Peyer's patch (tissue), 4 donors: ENCODE measurements at regions not wholly inside any gene's neighbourhood (a gene's known extent, or its start where the extent isn't known, plus 50 kb on each side); places are given as distances from the start of the nearest gene placed in this dataset.
"Not testable (repeated sequence)": the region's sequence is repeated elsewhere in the genome, so short reads cannot be mapped to it uniquely, and the experiment has no call there.

Source experiments
- DNase-seq, 3 donors: peaks; one replicate each; pipeline ENCODE4 v3.0.0-alpha.2; 2017 to 2019
- H3K27ac ChIP-seq, 4 donors: fragments of 200-600 bp; sonication (generic); one replicate each; pipeline ENCODE4 v1.5.1; 2016 to 2019
- H3K27me3 ChIP-seq, 2 donors: fragments of 200-600 bp; sonication (generic); one replicate each; pipeline ENCODE4 v1.5.1; 2019
- H3K36me3 ChIP-seq, 3 donors: fragments of 200-600 bp; sonication (generic); one replicate each; pipeline ENCODE4 v1.5.1; 2016 to 2019
- H3K4me1 ChIP-seq, 4 donors: fragments of 200-600 bp; sonication (generic); one replicate each; pipeline ENCODE4 v1.5.1; 2016 to 2019
- H3K4me3 ChIP-seq, 4 donors: fragments of 200-600 bp; sonication (generic); 1 replicate in 3 of 4; 2 replicates in 1 of 4; pipeline ENCODE4 v1.5.1; 2016 to 2019; ENCODE audit warnings: mild to moderate bottlenecking in 1 of 4
- H3K9me3 ChIP-seq, 4 donors: fragments of 200-600 bp; sonication (generic); one replicate each; pipeline ENCODE4 v1.5.1; 2016 to 2019; ENCODE audit warnings: mild to moderate bottlenecking in 1 of 4
- CTCF ChIP-seq, 6 experiments: fragments of 450-650 bp in 4 of 6; fragments of 200-600 bp in 2 of 6; sonication (generic) in 1 of 6; IDR thresholded peaks; one replicate each; pipeline ENCODE4 v1.5.1; 2017 to 2019; ENCODE audit warnings: antibody characterized with exemption in 6 of 6, mild to moderate bottlenecking in 3 of 6, moderate library complexity in 1 of 6
- POLR2A ChIP-seq, 2 donors: fragments of 450-650 bp; IDR thresholded peaks; one replicate each; pipeline ENCODE4 v1.5.1; 2017; ENCODE audit warnings: antibody characterized with exemption in 2 of 2, mild to moderate bottlenecking in 2 of 2, moderate library complexity in 2 of 2

- DNase-seq, H3K36me3 ChIP-seq, H3K4me3 ChIP-seq, H3K27ac ChIP-seq, H3K27me3 ChIP-seq, H3K9me3 ChIP-seq, H3K4me1 ChIP-seq: not testable (repeated sequence)
Measured at GRCh38 chr9:22508354-22508753, 61.7 kb downstream of the DMRTA1 start.

GRCh38 chr9:22508790-22509189 is 62.2 kb downstream of the DMRTA1 start:
- Histone ChIP-seq H3K9me3 (no peaks in the 10 kb centered on the region), H3K4me1 (no peaks in the 10 kb centered on the region), H3K27me3 (no peaks in the 10 kb centered on the region), H3K4me3 (no peak overlapping the region), H3K27ac (no peak overlapping the region), H3K36me3 (no peaks in the 10 kb centered on the region)
- no peak for TF ChIP-seq CTCF (IDR thresholded peaks at IDR 0.05)
- TF ChIP-seq POLR2A (IDR thresholded peaks at IDR 0.05), result no peak
- DNase-seq, result no peak

GRCh38 chr9:22512495-22512894 is 65.9 kb downstream of the DMRTA1 start:
- no peak for DNase-seq
- Histone ChIP-seq H3K4me3 (no peak overlapping the region), H3K27ac (no peak overlapping the region), H3K9me3 (no peaks in the 10 kb centered on the region), H3K27me3 (no peaks in the 10 kb centered on the region), H3K36me3 (no peaks in the 10 kb centered on the region), H3K4me1 (no peaks in the 10 kb centered on the region)
- TF ChIP-seq POLR2A (IDR thresholded peaks at IDR 0.05) (no peak), CTCF (IDR thresholded peaks at IDR 0.05) (no peak)

- no peak for DNase-seq
- Histone ChIP-seq H3K9me3 (no peaks in the 10 kb centered on the region), H3K27ac (no peak overlapping the region), H3K4me3 (no peak overlapping the region), H3K4me1 (no peaks in the 10 kb centered on the region), H3K27me3 (no peaks in the 10 kb centered on the region), H3K36me3 (no peaks in the 10 kb centered on the region)
- TF ChIP-seq POLR2A (IDR thresholded peaks at IDR 0.05) (no peak), CTCF (IDR thresholded peaks at IDR 0.05) (no peak)
Measured at GRCh38 chr9:22514871-22515270, 68.2 kb downstream of the DMRTA1 start.

- Histone ChIP-seq H3K27me3 (no peaks in the 10 kb centered on the region), H3K4me1 (no peaks in the 10 kb centered on the region), H3K36me3 (no peaks in the 10 kb centered on the region), H3K4me3 (no peak overlapping the region), H3K27ac (no peak overlapping the region), H3K9me3 (no peaks in the 10 kb centered on the region)
- TF ChIP-seq POLR2A (IDR thresholded peaks at IDR 0.05) (no peak), CTCF (IDR thresholded peaks at IDR 0.05) (no peak)
- DNase-seq, result no peak
Measured at GRCh38 chr9:22522206-22522740, 75.6 kb downstream of the DMRTA1 start.

GRCh38 chr9:22528485-22528884 is 81.9 kb downstream of the DMRTA1 start:
- no peaks in the 10 kb centered on the region for H3K4me1 ChIP-seq
- DNase-seq, result no peak
- no peaks in the 10 kb centered on the region for H3K27me3 ChIP-seq
- TF ChIP-seq CTCF (IDR thresholded peaks at IDR 0.05) (no peak), POLR2A (IDR thresholded peaks at IDR 0.05) (no peak)
- no peak overlapping the region for H3K4me3 ChIP-seq
- no peaks in the 10 kb centered on the region for H3K36me3 ChIP-seq
- H3K9me3 ChIP-seq, result no peaks in the 10 kb centered on the region
- no peak overlapping the region for H3K27ac ChIP-seq
